A549 (cell line): ENCODE measurements at regions not wholly inside any gene's neighbourhood (a gene's known extent, or its start where the extent isn't known, plus 50 kb on each side); places are given as distances from the start of the nearest gene placed in this dataset.

Experiments used
- ATAC-seq, 2 experiments: fragments of 200-7000 bp in 1 of 2; fragments of >200 bp in 1 of 2; cut with Nextera tagmentation in 1 of 2; cut with Tn5 transposase in 1 of 2; 3 replicates each; pipeline versions ENCODE4 v1.8.0 to v1.9.1; 2018 to 2020; ENCODE audit warnings: mild to moderate bottlenecking in 1 of 2, moderate library complexity in 1 of 2
- CTCF ChIA-PET: fragments of 300-600 bp; sonication (Branson Sonifier 250); formaldehyde crosslinking; extraction: SDS; loops from one replicate; lab custom pipeline; 2021; ENCODE audit warnings: antibody characterized with exemption, inconsistent platforms; lab: Yijun Ruan, JAX
- POLR2A ChIA-PET: fragments of 350-600 bp; formaldehyde crosslinking; extraction: SDS; loops from one replicate; lab custom pipeline; 2021; ENCODE audit warnings: antibody characterized with exemption, inconsistent platforms; lab: Yijun Ruan, JAX
- DNase-seq, 2 experiments: peaks; one replicate each; pipeline versions ENCODE4 v3.0.0 to v3.0.0-alpha.2; 2011 to 2016; ENCODE audit warnings: low read depth in 1 of 2, low spot score in 1 of 2
- FAIRE-seq: peaks from 2 replicates; lab custom pipeline; 2011; peaks lifted over from hg19 to GRCh38; lab: Jason Lieb, UNC
- H3K27ac ChIP-seq, 2 experiments: fragments of >200 bp; sonication (Bioruptor Twin); formaldehyde crosslinking; 3 replicates each; pipeline ENCODE4 v1.5.1; 2016 to 2017
- H3K4me1 ChIP-seq: fragments of >200 bp; sonication (Bioruptor Twin); formaldehyde crosslinking; 3 replicates; pipeline ENCODE4 v1.6.1; 2016
- H3K4me2 ChIP-seq: fragments of >200 bp; sonication (Bioruptor Twin); formaldehyde crosslinking; 3 replicates; pipeline ENCODE4 v1.6.1; 2016
- H3K4me3 ChIP-seq: fragments of >200 bp; sonication (Bioruptor Twin); formaldehyde crosslinking; 3 replicates; pipeline ENCODE4 v1.5.1; 2016
- H3K9me3 ChIP-seq: fragments of >200 bp; sonication (Bioruptor Twin); formaldehyde crosslinking; 3 replicates; pipeline ENCODE4 v1.6.1; 2016
- CHD2 ChIP-seq: fragments of 150-350 bp; IDR thresholded peaks from 2 replicates; pipeline ENCODE4 v1.6.1; 2014; ENCODE audit warnings: low read length; ENCODE audit not compliant: partially characterized antibody
- CHD4 ChIP-seq: fragments of 200-600 bp; sonication (generic); IDR thresholded peaks from 2 replicates; pipeline ENCODE4 v1.6.1; 2016; ENCODE audit warnings: antibody characterized with exemption, mild to moderate bottlenecking, borderline replicate concordance
- CTCF ChIP-seq: fragments of >200 bp; sonication (Bioruptor Twin); formaldehyde crosslinking; IDR thresholded peaks from 3 replicates; pipeline ENCODE4 v1.5.1; 2016
- EHF ChIP-seq: fragments of 250-450 bp; sonication (Bioruptor Pico); IDR thresholded peaks from 2 replicates; pipeline ENCODE4 v1.5.0; 2020; ENCODE audit warnings: mild to moderate bottlenecking
- EP300 ChIP-seq, 2 experiments: fragments of >200 bp; sonication (Bioruptor Twin); formaldehyde crosslinking; IDR thresholded peaks; 2 replicates in 1 of 2; 3 replicates in 1 of 2; pipeline ENCODE4 v1.6.1; 2016 to 2017
- ESRRA ChIP-seq: fragments of 150-350 bp; IDR thresholded peaks from 2 replicates; pipeline ENCODE4 v1.6.1; 2014; ENCODE audit warnings: mild to moderate bottlenecking, low read length, borderline replicate concordance
- GATA3 ChIP-seq: IDR thresholded peaks from 2 replicates; pipeline ENCODE4 v1.6.1; 2012; ENCODE audit warnings: borderline replicate concordance
- HEYL ChIP-seq: fragments of 250-450 bp; sonication (Bioruptor Pico); IDR thresholded peaks from 2 replicates; pipeline ENCODE4 v1.8.0; 2021; ENCODE audit warnings: mild to moderate bottlenecking, moderate library complexity
- HOXA7 ChIP-seq: fragments of 250-450 bp; sonication (Bioruptor Pico); IDR thresholded peaks from 2 replicates; pipeline ENCODE4 v1.5.0; 2020; ENCODE audit warnings: mild to moderate bottlenecking, moderate library complexity
- KDM1A ChIP-seq: fragments of 200-600 bp; sonication (generic); IDR thresholded peaks from 2 replicates; pipeline ENCODE4 v1.6.1; 2016; ENCODE audit warnings: low read depth, mild to moderate bottlenecking
- NFE2L2 ChIP-seq: fragments of 150-350 bp; conservative IDR thresholded peaks from 2 replicates; pipeline ENCODE4 v1.6.1; 2014; ENCODE audit warnings: low read length
- NR3C1 ChIP-seq: fragments of >200 bp; sonication (Bioruptor Twin); formaldehyde crosslinking; IDR thresholded peaks from 3 replicates; pipeline ENCODE4 v1.6.1; 2017
- PBX3 ChIP-seq: IDR thresholded peaks from 2 replicates; pipeline ENCODE4 v1.6.1; 2012
- POLR2A ChIP-seq: IDR thresholded peaks from 2 replicates; pipeline ENCODE4 v1.6.1; 2012; ENCODE audit warnings: mild to moderate bottlenecking, low read length
- POLR2AphosphoS2 ChIP-seq: conservative IDR thresholded peaks from 2 replicates; pipeline ENCODE4 v1.6.1; 2012; ENCODE audit warnings: low read length, improper control_type of control experiment, inconsistent platforms
- RCOR1 ChIP-seq: fragments of 150-350 bp; IDR thresholded peaks from 2 replicates; pipeline ENCODE4 v1.6.1; 2014; ENCODE audit warnings: antibody characterized with exemption, low read length, low read depth
- REST ChIP-seq: fragments of 200-600 bp; sonication (generic); IDR thresholded peaks from 2 replicates; pipeline ENCODE4 v1.6.1; 2016; ENCODE audit warnings: antibody characterized with exemption, mild to moderate bottlenecking, moderate library complexity
- RFX5 ChIP-seq: fragments of 450-650 bp; IDR thresholded peaks from 2 replicates; pipeline ENCODE4 v1.7.1; 2014; ENCODE audit warnings: antibody characterized with exemption, mild to moderate bottlenecking, moderate library complexity
- RNF2 ChIP-seq: fragments of 200-600 bp; sonication (generic); IDR thresholded peaks from 2 replicates; pipeline ENCODE4 v1.6.1; 2016; ENCODE audit warnings: low read depth, mild to moderate bottlenecking, antibody characterized with exemption, moderate library complexity, borderline replicate concordance
- SREBF2 ChIP-seq: fragments of 450-650 bp; IDR thresholded peaks from 2 replicates; pipeline ENCODE4 v1.6.1; 2014; ENCODE audit warnings: mild to moderate bottlenecking, moderate library complexity
- USF2 ChIP-seq: fragments of 450-650 bp; IDR thresholded peaks from 2 replicates; pipeline ENCODE4 v1.6.1; 2014; ENCODE audit warnings: antibody characterized with exemption
- ZFP36 ChIP-seq: fragments of 450-650 bp; IDR thresholded peaks from 2 replicates; pipeline ENCODE4 v1.6.1; 2014; ENCODE audit warnings: borderline replicate concordance; ENCODE audit not compliant: partially characterized antibody
- WGBS: methylation state at CpG from one replicate; pipeline ENCODE4 v1.1.6; 2017; ENCODE audit errors: missing lambda C conversion rate; 5-methylcytosine and 5-hydroxymethylcytosine counted together

GRCh38 chr5:167881041-167881440 is 410.4 kb upstream of the WWC1 start:
- ChIA-PET CTCF (no interaction called here), POLR2A (no interaction called here)
- WGBS: 3% methylated on average over 1 of the region's 1 CpG
- H3K4me1 ChIP-seq: no peaks in the 10 kb centered on the region
- ATAC-seq: no peak
- H3K4me2 ChIP-seq: no peak overlapping the region
- no peak for DNase-seq
- H3K9me3 ChIP-seq: no peaks in the 10 kb centered on the region; the same call in 2 of the 3 replicates
- H3K4me3 ChIP-seq: no peak overlapping the region
- FAIRE-seq: no peak
- no peak overlapping the region for H3K27ac ChIP-seq
- no peak for TF ChIP-seq HEYL (CRISPR knock-in tag)
- no peak for TF ChIP-seq NR3C1
- TF ChIP-seq ESRRA: no peak
- TF ChIP-seq RFX5: no peak
- TF ChIP-seq CHD4: no peak
- TF ChIP-seq POLR2AphosphoS2: no peak
- no peak for TF ChIP-seq CTCF
- no peak for TF ChIP-seq ZFP36
- TF ChIP-seq, all 56 proteins: peak for 0

GRCh38 chr5:167886196-167886595 is 405.2 kb upstream of the WWC1 start:
- FAIRE-seq (no peak), DNase-seq (no peak), ATAC-seq (no peak)
- POLR2A ChIA-PET: no interaction called here
- no peak overlapping the region for H3K4me3 ChIP-seq
- H3K9me3 ChIP-seq: no peaks in the 10 kb centered on the region; the same call in 2 of the 3 replicates
- no peaks in the 10 kb centered on the region for H3K4me1 ChIP-seq
- H3K4me2 ChIP-seq: no peak overlapping the region
- CTCF ChIA-PET: no interaction called here
- no peak overlapping the region for H3K27ac ChIP-seq
- WGBS: 19% methylated on average over 1 of the region's 1 CpG
- TF ChIP-seq CHD4: no peak
- TF ChIP-seq EHF (CRISPR knock-in tag): no peak
- TF ChIP-seq USF2: no peak
- no peak for TF ChIP-seq CTCF
- no peak for TF ChIP-seq HOXA7 (CRISPR knock-in tag)
- no peak for TF ChIP-seq CHD2
- no peak for TF ChIP-seq REST
- TF ChIP-seq NFE2L2: no peak
- no peak for TF ChIP-seq KDM1A
- no peak for TF ChIP-seq RCOR1
- no peak for TF ChIP-seq POLR2A
- no peak for TF ChIP-seq GATA3
- TF ChIP-seq PBX3: no peak
- TF ChIP-seq EP300 (IDR thresholded peaks at IDR 0.05): no peak
- TF ChIP-seq SREBF2: no peak
- no peak for TF ChIP-seq RNF2
